ENCODE measurements at regions not wholly inside any gene's neighbourhood (a gene's known extent, or its start where the extent isn't known, plus 50 kb on each side); places are given as distances from the start of the nearest gene placed in this dataset.

GRCh38 chr17:51540151-51540550 is 279.8 kb downstream of the UTP18 start:
- Histone ChIP-seq H3K27me3 (ENCODE audit: control insufficient read depth in 1 of 2, insufficient read depth in 1 of 2, low read length in 2 of 2) (peaks cover 0 to 3% of the 10 kb centered on the region in 2 experiments), H3K14ac (ENCODE audit: low read length in 2 of 2) (no peak overlapping the region), H2BK12ac (ENCODE audit: low read length in 2 of 2) (no peak overlapping the region), H3K79me1 (replicated peaks; ENCODE audit: low read length, poor library complexity, severe bottlenecking) (no peaks in the 10 kb centered on the region), H3K4me1 (ENCODE audit: control insufficient read depth, insufficient read depth, low read depth, low read length) (no peaks in the 10 kb centered on the region), H2BK5ac (ENCODE audit: low read depth, low read length, poor library complexity, severe bottlenecking) (no peak overlapping the region), H3K9me3 (ENCODE audit: control insufficient read depth, low read length) (no peaks in the 10 kb centered on the region), H4K8ac (ENCODE audit: low read length) (no peak overlapping the region), H2BK120ac (ENCODE audit: low read depth, low read length) (no peak overlapping the region), H3K4me3 (ENCODE audit: insufficient read depth in 1 of 2, low read depth in 1 of 2, low read length in 2 of 2) (no peak overlapping the region), H2AK5ac (ENCODE audit: low read length, severe bottlenecking) (no peak overlapping the region), H4K91ac (ENCODE audit: low read length) (no peak overlapping the region), H2BK15ac (ENCODE audit: low read depth, poor library complexity, severe bottlenecking) (no peak overlapping the region), H3K23ac (ENCODE audit: low read length in 2 of 2) (no peak overlapping the region), H3K4me2 (ENCODE audit: low read length, poor library complexity, severe bottlenecking) (no peak overlapping the region), H3K9ac (ENCODE audit: low read length) (no peak overlapping the region), H3K18ac (ENCODE audit: low read depth in 1 of 2, low read length in 2 of 2) (no peak overlapping the region), H3K36me3 (ENCODE audit: control insufficient read depth in 1 of 2, insufficient read depth in 2 of 2, low read depth in 1 of 2, low read length in 2 of 2) (no peaks in the 10 kb centered on the region), H3K27ac (ENCODE audit: low read length, poor library complexity, severe bottlenecking) (no peak overlapping the region), H3K4ac (ENCODE audit: low read depth in 1 of 2, low read length in 2 of 2) (no peak overlapping the region), H2AFZ (ENCODE audit: low read depth, low read length) (no peak overlapping the region)
- no peak for DNase-seq
- 76% methylated on average over 6 of the region's 6 CpGs for WGBS

GRCh38 chr17:51541215-51541614 is 280.9 kb downstream of the UTP18 start:
- Histone ChIP-seq H4K8ac (ENCODE audit: low read length) (no peak overlapping the region), H2BK15ac (ENCODE audit: low read depth, poor library complexity, severe bottlenecking) (no peak overlapping the region), H3K4ac (ENCODE audit: low read depth in 1 of 2, low read length in 2 of 2) (no peak overlapping the region), H3K27ac (ENCODE audit: low read length, poor library complexity, severe bottlenecking) (no peak overlapping the region), H2BK5ac (ENCODE audit: low read depth, low read length, poor library complexity, severe bottlenecking) (no peak overlapping the region), H3K14ac (ENCODE audit: low read length in 2 of 2) (no peak overlapping the region), H3K23ac (ENCODE audit: low read length in 2 of 2) (no peak overlapping the region), H2AFZ (ENCODE audit: low read depth, low read length) (no peak overlapping the region), H3K9ac (ENCODE audit: low read length) (no peak overlapping the region), H3K79me1 (replicated peaks; ENCODE audit: low read length, poor library complexity, severe bottlenecking) (no peaks in the 10 kb centered on the region), H3K18ac (ENCODE audit: low read depth in 1 of 2, low read length in 2 of 2) (no peak overlapping the region), H2BK120ac (ENCODE audit: low read depth, low read length) (no peak overlapping the region), H2AK5ac (ENCODE audit: low read length, severe bottlenecking) (no peak overlapping the region), H3K4me2 (ENCODE audit: low read length, poor library complexity, severe bottlenecking) (no peak overlapping the region), H3K4me1 (ENCODE audit: control insufficient read depth, insufficient read depth, low read depth, low read length) (no peaks in the 10 kb centered on the region), H3K9me3 (ENCODE audit: control insufficient read depth, low read length) (no peaks in the 10 kb centered on the region), H3K27me3 (ENCODE audit: control insufficient read depth in 1 of 2, insufficient read depth in 1 of 2, low read length in 2 of 2) (peaks cover 0 to 3% of the 10 kb centered on the region in 2 experiments), H4K91ac (ENCODE audit: low read length) (no peak overlapping the region), H3K36me3 (ENCODE audit: control insufficient read depth in 1 of 2, insufficient read depth in 2 of 2, low read depth in 1 of 2, low read length in 2 of 2) (no peaks in the 10 kb centered on the region), H2BK12ac (ENCODE audit: low read length in 2 of 2) (no peak overlapping the region), H3K4me3 (ENCODE audit: insufficient read depth in 1 of 2, low read depth in 1 of 2, low read length in 2 of 2) (no peak overlapping the region)
- 60% methylated on average over 3 of the region's 3 CpGs for WGBS
- DNase-seq, result no peak

GRCh38 chr17:51546114-51546513 is 285.8 kb downstream of the UTP18 start:
- H3K18ac ChIP-seq (ENCODE audit: low read depth in 1 of 2, low read length in 2 of 2), result no peak overlapping the region
- no peak overlapping the region for H2BK12ac ChIP-seq (ENCODE audit: low read length in 2 of 2)
- H3K27ac ChIP-seq (ENCODE audit: low read length, poor library complexity, severe bottlenecking), result no peak overlapping the region
- H4K91ac ChIP-seq (ENCODE audit: low read length), result no peak overlapping the region
- H2BK120ac ChIP-seq (ENCODE audit: low read depth, low read length), result no peak overlapping the region
- no peak overlapping the region for H3K4me2 ChIP-seq (ENCODE audit: low read length, poor library complexity, severe bottlenecking)
- no peak overlapping the region for H2BK15ac ChIP-seq (ENCODE audit: low read depth, poor library complexity, severe bottlenecking)
- no peak overlapping the region for H4K8ac ChIP-seq (ENCODE audit: low read length)
- H2BK5ac ChIP-seq (ENCODE audit: low read depth, low read length, poor library complexity, severe bottlenecking), result no peak overlapping the region
- no peaks in the 10 kb centered on the region for H3K9me3 ChIP-seq (ENCODE audit: control insufficient read depth, low read length)
- no peaks in the 10 kb centered on the region for H3K27me3 ChIP-seq (ENCODE audit: control insufficient read depth in 1 of 2, insufficient read depth in 1 of 2, low read length in 2 of 2)
- no peak overlapping the region for H2AFZ ChIP-seq (ENCODE audit: low read depth, low read length)
- DNase-seq, result no peak
- H3K4me1 ChIP-seq (ENCODE audit: control insufficient read depth, insufficient read depth, low read depth, low read length), result no peaks in the 10 kb centered on the region
- H3K4me3 ChIP-seq (ENCODE audit: insufficient read depth in 1 of 2, low read depth in 1 of 2, low read length in 2 of 2), result no peak overlapping the region
- no peak overlapping the region for H3K9ac ChIP-seq (ENCODE audit: low read length)
- 81% methylated on average over 2 of the region's 2 CpGs for WGBS
- no peaks in the 10 kb centered on the region for H3K36me3 ChIP-seq (ENCODE audit: control insufficient read depth in 1 of 2, insufficient read depth in 2 of 2, low read depth in 1 of 2, low read length in 2 of 2)
- H3K4ac ChIP-seq (ENCODE audit: low read depth in 1 of 2, low read length in 2 of 2), result no peak overlapping the region
- H3K79me1 ChIP-seq (replicated peaks; ENCODE audit: low read length, poor library complexity, severe bottlenecking), result no peaks in the 10 kb centered on the region
- no peak overlapping the region for H3K23ac ChIP-seq (ENCODE audit: low read length in 2 of 2)
- H2AK5ac ChIP-seq (ENCODE audit: low read length, severe bottlenecking), result no peak overlapping the region
- no peak overlapping the region for H3K14ac ChIP-seq (ENCODE audit: low read length in 2 of 2)

- Histone ChIP-seq H3K4me2 (ENCODE audit: low read length, poor library complexity, severe bottlenecking) (no peak overlapping the region), H3K36me3 (ENCODE audit: control insufficient read depth in 1 of 2, insufficient read depth in 2 of 2, low read depth in 1 of 2, low read length in 2 of 2) (no peaks in the 10 kb centered on the region), H3K9ac (ENCODE audit: low read length) (no peak overlapping the region), H3K23ac (ENCODE audit: low read length in 2 of 2) (no peak overlapping the region), H3K79me1 (replicated peaks; ENCODE audit: low read length, poor library complexity, severe bottlenecking) (no peaks in the 10 kb centered on the region), H2BK120ac (ENCODE audit: low read depth, low read length) (no peak overlapping the region), H3K4me3 (ENCODE audit: insufficient read depth in 1 of 2, low read depth in 1 of 2, low read length in 2 of 2) (no peak overlapping the region), H3K27ac (ENCODE audit: low read length, poor library complexity, severe bottlenecking) (no peak overlapping the region), H2AFZ (ENCODE audit: low read depth, low read length) (no peak overlapping the region), H3K14ac (ENCODE audit: low read length in 2 of 2) (no peak overlapping the region), H4K8ac (ENCODE audit: low read length) (no peak overlapping the region), H2AK5ac (ENCODE audit: low read length, severe bottlenecking) (no peak overlapping the region), H4K91ac (ENCODE audit: low read length) (no peak overlapping the region), H3K9me3 (ENCODE audit: control insufficient read depth, low read length) (no peaks in the 10 kb centered on the region), H3K4ac (ENCODE audit: low read depth in 1 of 2, low read length in 2 of 2) (no peak overlapping the region), H3K4me1 (ENCODE audit: control insufficient read depth, insufficient read depth, low read depth, low read length) (no peaks in the 10 kb centered on the region), H3K18ac (ENCODE audit: low read depth in 1 of 2, low read length in 2 of 2) (no peak overlapping the region), H2BK5ac (ENCODE audit: low read depth, low read length, poor library complexity, severe bottlenecking) (no peak overlapping the region), H2BK12ac (ENCODE audit: low read length in 2 of 2) (no peak overlapping the region), H2BK15ac (ENCODE audit: low read depth, poor library complexity, severe bottlenecking) (no peak overlapping the region), H3K27me3 (ENCODE audit: control insufficient read depth in 1 of 2, insufficient read depth in 1 of 2, low read length in 2 of 2) (no peaks in the 10 kb centered on the region)
- DNase-seq, result no peak
- 50% methylated on average over 4 of the region's 4 CpGs for WGBS
Observed at GRCh38 chr17:51548125-51548524, 287.8 kb downstream of the UTP18 start.
